BJ (cell line): ENCODE measurements at regions not wholly inside any gene's neighbourhood (a gene's known extent, or its start where the extent isn't known, plus 50 kb on each side); places are given as distances from the start of the nearest gene placed in this dataset.
"Not testable (repeated sequence)": the region's sequence is repeated elsewhere in the genome, so short reads cannot be mapped to it uniquely, and the experiment has no call there.

Experiments used
- CTCF ChIA-PET: fragments of 350-600 bp; formaldehyde crosslinking; extraction: SDS; loops from one replicate; lab custom pipeline; 2021; ENCODE audit warnings: antibody characterized with exemption, inconsistent platforms; lab: Yijun Ruan, JAX
- POLR2A ChIA-PET: fragments of 300-600 bp; sonication (Branson Sonifier 250); formaldehyde crosslinking; extraction: SDS; loops from one replicate; lab custom pipeline; 2021; ENCODE audit warnings: antibody characterized with exemption; lab: Charles Lee
- DNase-seq: peaks from one replicate; pipeline ENCODE4 v3.0.0-alpha.2; 2011; ENCODE audit warnings: low read depth
- H3K27me3 ChIP-seq: 2 replicates; pipeline ENCODE4 v1.6.0; 2011; ENCODE audit warnings: low read length; ENCODE audit not compliant: control insufficient read depth, insufficient read depth
- H3K36me3 ChIP-seq: 2 replicates; pipeline ENCODE4 v1.5.1; 2011; ENCODE audit warnings: low read length; ENCODE audit not compliant: control insufficient read depth, insufficient read depth
- H3K4me3 ChIP-seq: 2 replicates; pipeline ENCODE4 v1.5.1; 2011; ENCODE audit warnings: low read depth, mild to moderate bottlenecking, control low read depth, low read length
- CTCF ChIP-seq: IDR thresholded peaks from 2 replicates; pipeline ENCODE4 v1.5.1; 2011; ENCODE audit warnings: low read depth, mild to moderate bottlenecking, control low read depth, inconsistent platforms, low read length, moderate library complexity; ENCODE audit not compliant: insufficient read depth

GRCh38 chr18:11367351-11367750 is 218.0 kb upstream of the PIEZO2 start:
- POLR2A ChIA-PET: no interaction called here
- DNase-seq: no peak

DNA sequence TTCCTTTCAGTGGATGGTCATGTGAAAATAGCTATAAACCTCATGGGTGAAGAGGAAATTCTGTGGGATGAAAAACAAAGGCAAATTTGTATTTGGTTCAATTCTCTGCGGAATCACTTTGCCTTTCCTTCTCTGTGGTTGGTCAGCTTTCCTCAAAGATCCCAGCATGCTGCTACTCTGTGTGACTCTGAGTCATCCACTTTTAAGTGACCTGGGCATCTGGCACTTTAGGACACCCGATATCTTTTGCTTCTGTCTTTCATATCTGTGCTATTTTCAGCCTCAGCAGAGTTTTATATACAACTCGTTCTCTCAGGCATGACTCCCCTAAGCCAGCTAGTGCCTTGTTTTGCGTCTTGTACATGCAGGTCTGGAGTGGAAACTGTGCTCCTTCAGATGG is 217.0 kb upstream of the PIEZO2 start:
- Histone ChIP-seq H3K4me3 (no peak overlapping the region), H3K27me3 (no peaks in the 10 kb centered on the region), H3K36me3 (no peaks in the 10 kb centered on the region)
- peak; percentile 2 for DNase-seq
- CTCF ChIA-PET: no interaction called here
- TF ChIP-seq CTCF: no peak
- POLR2A ChIA-PET: no interaction called here

More at GRCh38 chr18:11367351-11367750, 218.0 kb upstream of the PIEZO2 start:
- TF ChIP-seq CTCF: no peak
- no peak overlapping the region for H3K4me3 ChIP-seq
- CTCF ChIA-PET: interaction anchor here (0.6 to 1.9 kb wide), 2 partner anchors 9 to 133 kb away, joined by 3 to 5 read pairs; no protein-coding TSS in a partner anchor
- no peaks in the 10 kb centered on the region for H3K36me3 ChIP-seq
- no peaks in the 10 kb centered on the region for H3K27me3 ChIP-seq

DNA sequence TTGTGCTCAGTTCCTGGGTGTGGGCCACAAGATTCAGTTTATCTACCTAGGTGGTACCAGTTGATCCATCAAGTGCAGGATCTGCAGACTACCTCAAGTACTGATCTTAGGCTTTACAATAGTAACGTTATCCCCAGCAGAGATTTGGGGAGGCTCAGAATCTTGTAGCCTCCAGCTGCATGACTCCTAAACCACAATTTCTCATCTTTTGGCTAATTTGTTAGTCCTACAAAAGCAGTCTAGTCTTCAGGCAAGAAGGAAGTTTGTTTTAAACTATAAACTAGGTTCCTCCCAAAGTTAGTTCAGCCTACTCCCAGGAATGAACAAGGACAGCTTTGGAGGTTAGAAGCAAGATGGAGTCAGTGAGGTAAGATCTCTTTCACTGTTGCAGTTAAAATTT is 213.5 kb upstream of the PIEZO2 start:
- POLR2A ChIA-PET: no interaction called here
- CTCF ChIA-PET: no interaction called here
- Histone ChIP-seq H3K27me3 (no peaks in the 10 kb centered on the region), H3K36me3 (no peaks in the 10 kb centered on the region), H3K4me3 (no peak overlapping the region)
- TF ChIP-seq CTCF: no peak
- DNase-seq: no peak

- POLR2A ChIA-PET, H3K4me3 ChIP-seq, H3K27me3 ChIP-seq, H3K36me3 ChIP-seq, DNase-seq: not testable (repeated sequence)
- CTCF ChIA-PET: interaction anchor here (1.1 kb wide), 1 partner anchor 22 kb away, joined by 3 read pairs; no protein-coding TSS in a partner anchor
Observed at GRCh38 chr18:11361862-11362261, 212.5 kb upstream of the PIEZO2 start.

DNA sequence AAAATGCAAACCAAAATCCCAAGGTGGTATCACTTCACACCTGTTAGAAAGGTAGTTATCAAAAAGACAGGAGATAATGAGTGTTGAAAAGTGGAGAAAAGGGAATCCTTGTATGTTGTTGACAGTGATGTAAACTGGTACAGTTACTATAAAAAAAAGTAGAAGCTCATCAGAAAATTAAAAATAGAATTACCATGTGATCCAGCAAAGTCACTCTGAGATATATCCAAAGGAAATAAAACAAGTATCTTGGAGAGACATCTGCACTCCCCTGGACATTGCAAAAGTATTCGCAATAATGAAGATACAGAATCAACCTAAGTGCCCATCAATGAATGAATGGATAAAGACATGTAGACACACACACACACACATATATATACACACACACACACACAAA is 208.3 kb upstream of the PIEZO2 start:
- CTCF ChIA-PET: interaction anchor here (0.6 to 1.6 kb wide), 3 partner anchors 10 to 29 kb away, joined by 3 to 5 read pairs (median 3); no protein-coding TSS in a partner anchor
- H3K4me3 ChIP-seq: no peak overlapping the region
- POLR2A ChIA-PET: no interaction called here
- H3K36me3 ChIP-seq: no peaks in the 10 kb centered on the region
- no peak for DNase-seq
- no peaks in the 10 kb centered on the region for H3K27me3 ChIP-seq
- TF ChIP-seq CTCF: no peak

DNA sequence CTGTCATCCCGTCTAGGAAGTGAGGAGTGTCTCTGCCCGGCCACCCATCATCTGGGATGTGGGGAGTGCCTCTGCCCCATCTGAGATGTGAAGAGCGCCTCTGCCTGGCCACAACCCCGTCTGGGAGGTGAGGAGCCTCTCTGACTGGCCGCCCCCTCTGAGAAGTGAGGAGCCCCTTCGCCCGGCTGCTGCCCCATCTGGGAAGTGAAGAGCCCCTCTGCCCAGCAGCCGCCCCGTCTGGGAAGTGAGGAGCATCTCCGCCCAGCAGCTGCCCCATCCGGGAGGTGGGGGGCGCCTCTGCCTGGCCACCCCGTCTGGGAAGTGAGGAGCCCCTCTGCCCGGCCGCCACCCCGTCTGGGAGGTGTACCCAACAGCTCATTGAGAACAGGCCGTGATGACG is 195.2 kb upstream of the PIEZO2 start:
- POLR2A ChIA-PET, H3K27me3 ChIP-seq, DNase-seq, H3K4me3 ChIP-seq, CTCF ChIA-PET, H3K36me3 ChIP-seq: not testable (repeated sequence)
